ENCODE measurements at regions not wholly inside any gene's neighbourhood (a gene's known extent, or its start where the extent isn't known, plus 50 kb on each side); places are given as distances from the start of the nearest gene placed in this dataset.

GRCh38 chr18:38454764-38455469, 889.3 kb upstream of the CELF4 start:
- no peak for DNase-seq
- H3K36me3 ChIP-seq (ENCODE audit: control insufficient read depth, insufficient read depth, low read length), result no peaks in the 10 kb centered on the region
- intact Hi-C loops (cut with micrococcal nuclease), result no loop called here
- no peak overlapping the region for H3K4me3 Mint-ChIP-seq
- no peak overlapping the region for H3K27ac ChIP-seq (ENCODE audit: low read length)
- H3K27ac Mint-ChIP-seq, result no peak overlapping the region
- ATAC-seq, result no peak
- WGBS (ENCODE audit: insufficient coverage), result 94% methylated on average over 1 of the region's 1 CpG
- no peaks in the 10 kb centered on the region for H3K4me1 Mint-ChIP-seq
- no peak for TF ChIP-seq CTCF (IDR thresholded peaks at IDR 0.05)
- peaks cover 16 to 31% of the 10 kb centered on the region in 2 donors for H3K9me3 Mint-ChIP-seq
- no peaks in the 10 kb centered on the region for H3K9me3 ChIP-seq (ENCODE audit: control insufficient read depth, insufficient read depth, low read length)
- H3K4me3 ChIP-seq (ENCODE audit: low read length), result no peak overlapping the region
- no peaks in the 10 kb centered on the region for H3K27me3 ChIP-seq (ENCODE audit: control insufficient read depth, insufficient read depth, low read length)
- H3K27me3 Mint-ChIP-seq (ENCODE audit: low read depth in 2 of 2), result no peaks in the 10 kb centered on the region
- no peaks in the 10 kb centered on the region for H3K36me3 Mint-ChIP-seq
- no peaks in the 10 kb centered on the region for H3K4me1 ChIP-seq (ENCODE audit: control insufficient read depth, insufficient read depth, low read length)

- DNase-seq (no peak), ATAC-seq (no peak)
- Histone ChIP-seq H3K36me3 (ENCODE audit: control insufficient read depth, insufficient read depth, low read length) (no peaks in the 10 kb centered on the region), H3K27me3 (ENCODE audit: control insufficient read depth, insufficient read depth, low read length) (no peaks in the 10 kb centered on the region), H3K4me1 (ENCODE audit: control insufficient read depth, insufficient read depth, low read length) (no peaks in the 10 kb centered on the region), H3K27ac (ENCODE audit: low read length) (no peak overlapping the region), H3K4me3 (ENCODE audit: low read length) (no peak overlapping the region), H3K9me3 (ENCODE audit: control insufficient read depth, insufficient read depth, low read length) (no peaks in the 10 kb centered on the region)
- Mint-ChIP-seq H3K36me3 (no peaks in the 10 kb centered on the region), H3K27ac (no peak overlapping the region), H3K4me1 (no peaks in the 10 kb centered on the region), H3K4me3 (no peak overlapping the region), H3K9me3 (peaks cover 18 to 35% of the 10 kb centered on the region in 2 donors), H3K27me3 (ENCODE audit: low read depth in 2 of 2) (no peaks in the 10 kb centered on the region)
- intact Hi-C loops (cut with micrococcal nuclease), result no loop called here
- 74% methylated on average over 3 of the region's 5 CpGs for WGBS (ENCODE audit: insufficient coverage)
- no peak for TF ChIP-seq CTCF (IDR thresholded peaks at IDR 0.05)
These were observed 888.3 kb upstream of the CELF4 start for GRCh38 chr18:38453880-38454279.

- Mint-ChIP-seq H3K9me3 (peaks cover 21 to 29% of the 10 kb centered on the region in 2 donors), H3K4me3 (no peak overlapping the region), H3K27me3 (ENCODE audit: low read depth in 2 of 2) (no peaks in the 10 kb centered on the region), H3K4me1 (no peaks in the 10 kb centered on the region), H3K36me3 (no peaks in the 10 kb centered on the region), H3K27ac (no peak overlapping the region)
- intact Hi-C loops (cut with micrococcal nuclease), result no loop called here
- TF ChIP-seq CTCF (IDR thresholded peaks at IDR 0.05), result no peak
- ATAC-seq (no peak), DNase-seq (no peak)
- Histone ChIP-seq H3K9me3 (ENCODE audit: control insufficient read depth, insufficient read depth, low read length) (no peaks in the 10 kb centered on the region), H3K36me3 (ENCODE audit: control insufficient read depth, insufficient read depth, low read length) (no peaks in the 10 kb centered on the region), H3K27ac (ENCODE audit: low read length) (no peak overlapping the region), H3K27me3 (ENCODE audit: control insufficient read depth, insufficient read depth, low read length) (no peaks in the 10 kb centered on the region), H3K4me3 (ENCODE audit: low read length) (no peak overlapping the region), H3K4me1 (ENCODE audit: control insufficient read depth, insufficient read depth, low read length) (no peaks in the 10 kb centered on the region)
- WGBS (ENCODE audit: insufficient coverage), result 37% methylated on average over 4 of the region's 4 CpGs
These were observed 885.3 kb upstream of the CELF4 start for GRCh38 chr18:38450876-38451275.

- Histone ChIP-seq H3K27ac (ENCODE audit: low read length) (no peak overlapping the region), H3K4me3 (ENCODE audit: low read length) (no peak overlapping the region), H3K36me3 (ENCODE audit: control insufficient read depth, insufficient read depth, low read length) (no peaks in the 10 kb centered on the region), H3K27me3 (ENCODE audit: control insufficient read depth, insufficient read depth, low read length) (no peaks in the 10 kb centered on the region), H3K9me3 (ENCODE audit: control insufficient read depth, insufficient read depth, low read length) (peaks cover 3% of the 10 kb centered on the region), H3K4me1 (ENCODE audit: control insufficient read depth, insufficient read depth, low read length) (no peaks in the 10 kb centered on the region)
- Mint-ChIP-seq H3K4me3 (no peak overlapping the region), H3K36me3 (no peaks in the 10 kb centered on the region), H3K9me3 (peaks cover 16 to 29% of the 10 kb centered on the region in 2 donors), H3K27ac (no peak overlapping the region), H3K4me1 (no peaks in the 10 kb centered on the region), H3K27me3 (ENCODE audit: low read depth in 2 of 2) (no peaks in the 10 kb centered on the region)
- no peak for TF ChIP-seq CTCF (IDR thresholded peaks at IDR 0.05)
- WGBS (ENCODE audit: insufficient coverage), result no CpG with 5 or more reads among the region's 1 CpG
- intact Hi-C loops (cut with micrococcal nuclease), result no loop called here
- ATAC-seq (no peak), DNase-seq (no peak)
These were observed 880.2 kb upstream of the CELF4 start for GRCh38 chr18:38445804-38446145.
